Astrocyte (in vitro differentiated cells and primary cell): ENCODE measurements at regions not wholly inside any gene's neighbourhood (a gene's known extent, or its start where the extent isn't known, plus 50 kb on each side); places are given as distances from the start of the nearest gene placed in this dataset.

ENCODE experiments used
- DNase-seq: peaks from one replicate; pipeline ENCODE4 v3.0.0-alpha.2; 2010; ENCODE audit warnings: low read depth
- FAIRE-seq: peaks from 2 replicates; lab custom pipeline; 2011; peaks lifted over from hg19 to GRCh38; lab: Jason Lieb, UNC
- H2AFZ ChIP-seq: 2 replicates; pipeline ENCODE4 v1.6.0; 2012; ENCODE audit warnings: low read depth, low read length, inconsistent platforms
- H3K27ac ChIP-seq: 2 replicates; pipeline ENCODE4 v1.5.1; 2011; ENCODE audit warnings: low read depth, low read length, inconsistent platforms
- H3K27me3 ChIP-seq: 2 replicates; pipeline ENCODE4 v1.6.0; 2011; ENCODE audit warnings: low read length, inconsistent platforms; ENCODE audit not compliant: insufficient read depth
- H3K36me3 ChIP-seq: 2 replicates; pipeline ENCODE4 v1.5.1; 2011; ENCODE audit warnings: low read length, inconsistent platforms; ENCODE audit not compliant: insufficient read depth
- H3K4me1 ChIP-seq: 2 replicates; pipeline ENCODE4 v1.5.1; 2011; ENCODE audit warnings: low read length, inconsistent platforms; ENCODE audit not compliant: insufficient read depth
- H3K4me2 ChIP-seq: 2 replicates; pipeline ENCODE4 v1.6.0; 2012; ENCODE audit warnings: low read length, inconsistent platforms
- H3K4me3 ChIP-seq: 2 replicates; pipeline ENCODE4 v1.5.1; 2011; ENCODE audit warnings: low read depth, mild to moderate bottlenecking, low read length, inconsistent platforms; ENCODE audit not compliant: insufficient read depth
- H3K79me2 ChIP-seq: 2 replicates; pipeline ENCODE4 v1.6.0; 2012; ENCODE audit warnings: mild to moderate bottlenecking, low read length, inconsistent platforms; ENCODE audit not compliant: insufficient read depth
- H3K9ac ChIP-seq: 2 replicates; pipeline ENCODE4 v1.6.0; 2012; ENCODE audit warnings: mild to moderate bottlenecking, low read length, inconsistent platforms
- H3K9me3 ChIP-seq: 2 replicates; pipeline ENCODE4 v1.5.1; 2012; ENCODE audit warnings: low read depth, mild to moderate bottlenecking, low read length, inconsistent platforms; ENCODE audit not compliant: insufficient read depth
- H4K20me1 ChIP-seq: 2 replicates; pipeline ENCODE4 v1.6.0; 2012; ENCODE audit warnings: low read length, inconsistent platforms; ENCODE audit not compliant: insufficient read depth
- H3K27ac Mint-ChIP-seq: one replicate; pipeline ENCODE4 v1.8.0; 2021; ENCODE audit warnings: mild to moderate bottlenecking, mixed read lengths; ENCODE audit not compliant: unreplicated experiment
- H3K27me3 Mint-ChIP-seq: one replicate; pipeline ENCODE4 v1.8.0; 2021; ENCODE audit warnings: low read depth, mixed read lengths; ENCODE audit not compliant: unreplicated experiment
- H3K36me3 Mint-ChIP-seq: one replicate; pipeline ENCODE4 v1.8.0; 2021; ENCODE audit warnings: low read depth, mixed read lengths; ENCODE audit not compliant: unreplicated experiment
- H3K4me1 Mint-ChIP-seq: one replicate; pipeline ENCODE4 v1.8.0; 2021; ENCODE audit warnings: low read depth, mixed read lengths; ENCODE audit not compliant: unreplicated experiment
- H3K4me3 Mint-ChIP-seq: one replicate; pipeline ENCODE4 v1.8.0; 2021; ENCODE audit warnings: mild to moderate bottlenecking, moderate library complexity, mixed read lengths; ENCODE audit not compliant: unreplicated experiment
- H3K9me3 Mint-ChIP-seq: one replicate; pipeline ENCODE4 v1.8.0; 2021; ENCODE audit warnings: mild to moderate bottlenecking, mixed read lengths; ENCODE audit not compliant: unreplicated experiment
- CTCF ChIP-seq: IDR thresholded peaks from 2 replicates; pipeline ENCODE4 v1.5.1; 2011; ENCODE audit warnings: low read depth, mild to moderate bottlenecking, inconsistent platforms, low read length, moderate library complexity; ENCODE audit not compliant: insufficient read depth
- EZH2 ChIP-seq: IDR thresholded peaks from 2 replicates; pipeline ENCODE4 v1.6.1; 2012; ENCODE audit warnings: mild to moderate bottlenecking, low read length, inconsistent platforms; ENCODE audit not compliant: insufficient read depth

- no peak overlapping the region for H3K4me3 Mint-ChIP-seq
- no peaks in the 10 kb centered on the region for H3K36me3 Mint-ChIP-seq
- no peaks in the 10 kb centered on the region for H4K20me1 ChIP-seq
- no peaks in the 10 kb centered on the region for H3K79me2 ChIP-seq
- peaks cover under 1% of the 10 kb centered on the region for H3K4me1 Mint-ChIP-seq
- TF ChIP-seq EZH2 (no peak), CTCF (no peak)
- FAIRE-seq (no peak), DNase-seq (no peak)
- peaks cover 2% of the 10 kb centered on the region for H3K9me3 Mint-ChIP-seq
- no peaks in the 10 kb centered on the region for H3K4me1 ChIP-seq
- H3K27ac Mint-ChIP-seq = no peak overlapping the region
- H3K27ac ChIP-seq = no peak overlapping the region
- no peaks in the 10 kb centered on the region for H3K9me3 ChIP-seq
- H3K27me3 Mint-ChIP-seq = no peaks in the 10 kb centered on the region
- H2AFZ ChIP-seq = no peak overlapping the region
- H3K9ac ChIP-seq = no peak overlapping the region
- no peak overlapping the region for H3K4me3 ChIP-seq
- H3K4me2 ChIP-seq = no peak overlapping the region
- no peaks in the 10 kb centered on the region for H3K27me3 ChIP-seq
- H3K36me3 ChIP-seq = no peaks in the 10 kb centered on the region
Measured at GRCh38 chr18:28973324-28973723, 796.4 kb upstream of the CDH2 start.

- no peak overlapping the region for H3K9ac ChIP-seq
- no peak overlapping the region for H3K4me2 ChIP-seq
- H2AFZ ChIP-seq = no peak overlapping the region
- H3K9me3 ChIP-seq = no peaks in the 10 kb centered on the region
- H3K27ac ChIP-seq = no peak overlapping the region
- H3K4me3 ChIP-seq = no peak overlapping the region
- H3K4me1 Mint-ChIP-seq = peaks cover 2% of the 10 kb centered on the region
- H3K27ac Mint-ChIP-seq = no peak overlapping the region
- H3K4me3 Mint-ChIP-seq = no peak overlapping the region
- DNase-seq (no peak), FAIRE-seq (peak; percentile 59)
- no peaks in the 10 kb centered on the region for H3K36me3 Mint-ChIP-seq
- H3K27me3 ChIP-seq = no peaks in the 10 kb centered on the region
- H3K27me3 Mint-ChIP-seq = no peaks in the 10 kb centered on the region
- no peaks in the 10 kb centered on the region for H4K20me1 ChIP-seq
- no peak for TF ChIP-seq CTCF
- no peak for TF ChIP-seq EZH2
- H3K4me1 ChIP-seq = no peaks in the 10 kb centered on the region
- peaks cover 2% of the 10 kb centered on the region for H3K9me3 Mint-ChIP-seq
- no peaks in the 10 kb centered on the region for H3K79me2 ChIP-seq
- no peaks in the 10 kb centered on the region for H3K36me3 ChIP-seq
Measured at GRCh38 chr18:28972333-28972907, 795.5 kb upstream of the CDH2 start.

GRCh38 chr18:28963481-28963880, 786.6 kb upstream of the CDH2 start:
- Histone ChIP-seq H2AFZ (no peak overlapping the region), H3K27ac (no peak overlapping the region), H4K20me1 (no peaks in the 10 kb centered on the region), H3K36me3 (no peaks in the 10 kb centered on the region), H3K27me3 (no peaks in the 10 kb centered on the region), H3K4me3 (no peak overlapping the region), H3K4me2 (no peak overlapping the region), H3K4me1 (peaks cover 3% of the 10 kb centered on the region), H3K79me2 (no peaks in the 10 kb centered on the region), H3K9me3 (no peaks in the 10 kb centered on the region), H3K9ac (no peak overlapping the region)
- FAIRE-seq = no peak
- Mint-ChIP-seq H3K4me3 (no peak overlapping the region), H3K27me3 (no peaks in the 10 kb centered on the region), H3K4me1 (peaks cover 2% of the 10 kb centered on the region), H3K27ac (no peak overlapping the region), H3K9me3 (peaks cover under 1% of the 10 kb centered on the region), H3K36me3 (no peaks in the 10 kb centered on the region)
- TF ChIP-seq CTCF (no peak), EZH2 (no peak)
- peak; percentile 11 for DNase-seq
